HG02973 (cell line): ENCODE measurements at regions not wholly inside any gene's neighbourhood (a gene's known extent, or its start where the extent isn't known, plus 50 kb on each side); places are given as distances from the start of the nearest gene placed in this dataset.
"Not testable (repeated sequence)": the region's sequence is repeated elsewhere in the genome, so short reads cannot be mapped to it uniquely, and the experiment has no call there.

Source experiments
- ATAC-seq: cut with Tn5 transposase; IDR thresholded peaks from one replicate; pipeline ENCODE4 v1.9.1; 2021; ENCODE audit warnings: moderate library complexity; ENCODE audit not compliant: unreplicated experiment

- no peak for ATAC-seq
Observed at GRCh38 chr14:83713732-83714131, 1816.2 kb upstream of the FLRT2 start.

GRCh38 chr14:83714151-83714550 is 1815.8 kb upstream of the FLRT2 start:
- ATAC-seq: no peak

- ATAC-seq: not testable (repeated sequence)
Observed at GRCh38 chr14:83719435-83719834, 1810.5 kb upstream of the FLRT2 start.

GRCh38 chr14:83733670-83734069 is 1796.3 kb upstream of the FLRT2 start:
- ATAC-seq: no peak

GRCh38 chr14:83734431-83734830 is 1795.5 kb upstream of the FLRT2 start:
- ATAC-seq: no peak

GRCh38 chr14:83741269-83741668 is 1788.7 kb upstream of the FLRT2 start:
- no peak for ATAC-seq

GRCh38 chr14:83744224-83744623 is 1785.7 kb upstream of the FLRT2 start:
- ATAC-seq: no peak

GRCh38 chr14:83744891-83745290 is 1785.1 kb upstream of the FLRT2 start:
- no peak for ATAC-seq

- no peak for ATAC-seq
Observed at GRCh38 chr14:83746336-83746735, 1783.6 kb upstream of the FLRT2 start.

- no peak for ATAC-seq
Observed at GRCh38 chr14:83757916-83758315, 1772.0 kb upstream of the FLRT2 start.

- no peak for ATAC-seq
Observed at GRCh38 chr14:83764656-83765599, 1765.0 kb upstream of the FLRT2 start.

GRCh38 chr14:83777516-83777915 is 1752.4 kb upstream of the FLRT2 start:
- no peak for ATAC-seq

GRCh38 chr14:83779266-83779665 is 1750.7 kb upstream of the FLRT2 start:
- ATAC-seq: no peak

- ATAC-seq: no peak
Observed at GRCh38 chr14:83780321-83780720, 1749.6 kb upstream of the FLRT2 start.

- ATAC-seq: no peak
Observed at GRCh38 chr14:83798421-83798820, 1731.5 kb upstream of the FLRT2 start.

- ATAC-seq: no peak
Observed at GRCh38 chr14:83799233-83799632, 1730.7 kb upstream of the FLRT2 start.

GRCh38 chr14:83814896-83815295 is 1715.0 kb upstream of the FLRT2 start:
- no peak for ATAC-seq

GRCh38 chr14:83816761-83817160 is 1713.2 kb upstream of the FLRT2 start:
- ATAC-seq: no peak

GRCh38 chr14:83825843-83826242 is 1704.1 kb upstream of the FLRT2 start:
- no peak for ATAC-seq

- ATAC-seq: no peak
Observed at GRCh38 chr14:83826838-83827237, 1703.1 kb upstream of the FLRT2 start.

- ATAC-seq: no peak
Observed at GRCh38 chr14:83827383-83827782, 1702.6 kb upstream of the FLRT2 start.

- ATAC-seq: no peak
Observed at GRCh38 chr14:83828406-83828805, 1701.5 kb upstream of the FLRT2 start.

GRCh38 chr14:83830316-83830715 is 1699.6 kb upstream of the FLRT2 start:
- ATAC-seq: no peak
